GM12865 (cell line): ENCODE measurements at regions not wholly inside any gene's neighbourhood (a gene's known extent, or its start where the extent isn't known, plus 50 kb on each side); places are given as distances from the start of the nearest gene placed in this dataset.

ENCODE experiments used
- DNase-seq: peaks from one replicate; pipeline ENCODE4 v3.0.0; 2010; ENCODE audit warnings: low read depth
- H3K4me3 ChIP-seq: 2 replicates; pipeline ENCODE4 v1.5.1; 2011; ENCODE audit warnings: mild to moderate bottlenecking, low read depth, low read length, control low read depth
- TF ChIP-seq, protein P1 (sequence below): IDR thresholded peaks from 2 replicates; pipeline ENCODE4 v1.5.1; 2011; ENCODE audit warnings: low read length, control low read depth, low read depth, inconsistent platforms; ENCODE audit not compliant: insufficient read depth; ENCODE audit errors: missing control alignments

DNA sequence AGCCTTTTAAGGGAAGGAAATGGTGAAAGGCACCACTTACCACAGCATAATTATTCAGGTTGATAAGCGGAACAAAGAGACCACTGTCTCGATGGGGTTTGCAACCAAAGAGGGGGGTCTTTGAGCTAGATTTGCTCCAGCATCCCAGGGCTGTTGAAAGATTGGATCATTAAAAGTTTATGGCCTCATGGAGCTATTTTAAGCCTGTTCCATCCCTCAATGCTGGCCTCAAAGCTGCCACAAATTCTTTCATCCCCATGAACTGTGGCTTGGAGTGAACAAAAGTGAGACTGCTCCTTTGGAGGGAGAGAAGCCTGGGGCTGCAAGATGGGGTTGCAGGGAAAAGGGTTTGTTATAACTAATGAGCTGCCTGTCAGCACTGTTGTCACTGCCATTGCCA lies 209.8 kb downstream of the RTL9 start:
- DNase-seq = no peak
- TF ChIP-seq, protein P1, sequence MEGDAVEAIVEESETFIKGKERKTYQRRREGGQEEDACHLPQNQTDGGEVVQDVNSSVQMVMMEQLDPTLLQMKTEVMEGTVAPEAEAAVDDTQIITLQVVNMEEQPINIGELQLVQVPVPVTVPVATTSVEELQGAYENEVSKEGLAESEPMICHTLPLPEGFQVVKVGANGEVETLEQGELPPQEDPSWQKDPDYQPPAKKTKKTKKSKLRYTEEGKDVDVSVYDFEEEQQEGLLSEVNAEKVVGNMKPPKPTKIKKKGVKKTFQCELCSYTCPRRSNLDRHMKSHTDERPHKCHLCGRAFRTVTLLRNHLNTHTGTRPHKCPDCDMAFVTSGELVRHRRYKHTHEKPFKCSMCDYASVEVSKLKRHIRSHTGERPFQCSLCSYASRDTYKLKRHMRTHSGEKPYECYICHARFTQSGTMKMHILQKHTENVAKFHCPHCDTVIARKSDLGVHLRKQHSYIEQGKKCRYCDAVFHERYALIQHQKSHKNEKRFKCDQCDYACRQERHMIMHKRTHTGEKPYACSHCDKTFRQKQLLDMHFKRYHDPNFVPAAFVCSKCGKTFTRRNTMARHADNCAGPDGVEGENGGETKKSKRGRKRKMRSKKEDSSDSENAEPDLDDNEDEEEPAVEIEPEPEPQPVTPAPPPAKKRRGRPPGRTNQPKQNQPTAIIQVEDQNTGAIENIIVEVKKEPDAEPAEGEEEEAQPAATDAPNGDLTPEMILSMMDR = no peak

DNA sequence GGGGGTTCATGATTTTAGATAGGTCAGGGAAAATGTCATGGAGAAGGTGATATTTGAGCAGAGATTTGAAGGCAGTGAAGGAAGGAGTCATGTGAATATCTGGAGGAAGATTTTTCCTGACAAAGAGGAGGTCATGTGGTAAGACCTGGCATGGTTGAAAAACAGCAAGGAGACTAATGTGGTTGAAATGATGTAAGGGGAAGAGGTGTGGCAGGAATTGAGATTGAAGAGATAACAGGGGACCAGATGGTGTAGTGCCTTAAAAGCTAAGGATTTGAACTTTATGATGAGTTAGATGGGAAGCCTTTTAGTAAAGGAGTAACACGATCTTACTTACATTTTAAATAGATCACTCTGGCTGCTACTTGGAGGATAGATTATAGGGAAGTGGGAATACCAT lies 210.9 kb downstream of the RTL9 start:
- no peak overlapping the region for H3K4me3 ChIP-seq
- TF ChIP-seq, protein P1 = no peak
- DNase-seq = no peak

More for the DNA sequence above, 209.8 kb downstream of the RTL9 start:
- no peak overlapping the region for H3K4me3 ChIP-seq

DNA sequence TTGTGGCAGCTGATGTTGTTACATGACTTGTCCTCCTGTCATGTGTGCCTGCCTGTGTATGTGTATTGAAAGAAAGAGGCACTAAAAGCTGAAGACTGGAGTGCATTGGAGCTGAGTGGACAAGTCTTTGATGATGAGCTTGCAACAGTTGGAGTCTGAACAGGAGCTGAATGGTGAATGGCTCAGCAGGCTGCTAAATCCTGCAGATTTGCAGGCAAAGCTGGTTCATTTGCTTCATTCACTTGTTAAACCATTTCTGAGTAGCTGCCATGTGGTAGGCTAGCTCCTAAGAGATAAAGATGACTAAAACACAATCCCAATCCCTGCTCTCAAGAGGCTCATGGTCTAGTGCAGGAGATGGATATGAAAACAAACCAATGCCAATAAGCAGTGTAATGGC lies 217.3 kb downstream of the CHRDL1 start:
- no peak for DNase-seq
- TF ChIP-seq, protein P1 = no peak
- H3K4me3 ChIP-seq = no peak overlapping the region

DNA sequence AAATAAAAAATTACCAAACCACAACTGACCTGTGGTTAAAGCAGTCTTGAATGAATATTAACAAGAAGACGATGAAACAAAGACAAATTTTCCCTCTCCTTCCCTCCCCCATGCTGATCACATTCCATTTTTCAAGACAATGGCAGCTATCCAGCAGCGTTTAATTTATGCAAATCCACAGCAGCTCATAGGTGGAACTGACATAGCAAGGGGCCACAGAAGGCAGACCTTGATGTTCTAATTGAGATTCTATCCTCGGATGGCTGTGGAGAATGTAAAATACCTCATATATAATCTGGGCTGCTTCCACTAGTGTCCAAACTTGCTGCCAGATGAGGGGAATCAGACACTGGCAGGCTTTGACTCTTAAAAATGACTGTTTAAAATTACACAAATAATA lies 211.5 kb downstream of the CHRDL1 start:
- no peak overlapping the region for H3K4me3 ChIP-seq
- TF ChIP-seq, protein P1 = no peak
- DNase-seq = no peak

DNA sequence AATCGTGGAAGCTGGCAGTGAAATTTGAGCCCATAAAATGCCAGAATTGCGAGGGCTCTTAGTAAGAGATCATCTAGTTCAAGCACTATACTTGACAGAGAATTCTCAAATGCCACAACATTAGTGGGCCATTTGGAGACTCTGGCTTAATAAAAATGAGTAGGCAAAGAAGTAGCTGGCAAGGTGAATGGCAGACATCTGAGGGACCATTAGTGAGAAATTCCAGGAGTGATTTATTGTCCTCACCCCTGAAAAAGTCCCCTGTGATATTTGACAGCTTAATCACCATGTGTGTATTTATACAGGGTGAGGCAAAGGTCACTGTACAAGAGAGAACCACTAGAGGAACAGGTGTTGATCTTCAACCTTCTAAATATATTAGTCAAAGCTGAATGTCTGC lies 207.5 kb downstream of the CHRDL1 start:
- no peak overlapping the region for H3K4me3 ChIP-seq
- DNase-seq = no peak
- TF ChIP-seq, protein P1 = no peak

DNA sequence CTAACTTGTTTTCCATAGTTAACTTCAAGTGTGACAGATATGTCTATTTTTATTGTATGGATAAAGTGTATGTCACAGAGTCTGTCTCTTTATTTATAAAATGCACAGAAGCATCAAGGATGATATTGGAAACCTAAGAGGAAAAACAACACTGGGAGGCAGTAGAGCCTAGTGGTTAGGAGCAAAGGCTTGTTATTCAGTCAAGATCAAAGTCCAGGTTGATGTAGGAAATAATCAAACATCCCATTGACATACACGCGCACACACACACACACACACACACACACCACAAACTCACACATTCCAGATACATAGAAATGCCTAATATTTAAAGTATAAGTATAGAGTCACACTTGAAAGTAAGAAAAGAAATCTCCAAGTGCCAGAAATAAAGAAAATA lies 206.8 kb downstream of the CHRDL1 start:
- no peak overlapping the region for H3K4me3 ChIP-seq
- TF ChIP-seq, protein P1 = no peak
- no peak for DNase-seq

DNA sequence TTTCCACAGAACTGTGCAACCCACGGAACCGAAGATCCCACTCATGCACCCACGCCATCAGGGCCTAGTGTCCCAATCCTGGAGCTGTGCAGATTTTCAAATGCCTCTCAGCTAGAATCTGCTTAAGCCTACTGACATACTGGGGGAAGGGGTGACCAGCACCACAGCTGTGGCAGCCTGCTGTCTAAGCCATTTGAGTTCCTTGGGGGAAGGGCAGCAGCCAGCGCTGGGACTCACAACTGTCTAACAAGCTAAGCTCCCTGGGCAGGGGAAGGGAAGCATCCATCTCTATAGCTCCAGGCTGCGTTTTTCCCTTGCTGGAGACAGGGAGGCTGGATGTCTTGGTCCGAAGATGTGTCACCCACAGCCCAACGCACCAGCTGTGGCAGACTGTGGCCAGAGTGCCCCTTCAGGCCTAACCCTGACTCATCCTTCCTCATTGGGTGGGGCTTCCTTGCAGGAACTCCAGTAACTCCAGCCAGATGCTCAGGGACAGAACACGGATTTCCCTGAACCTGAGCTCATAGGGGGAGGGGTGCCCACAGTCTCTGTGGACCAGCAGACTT lies 194.8 kb downstream of the CHRDL1 start:
- TF ChIP-seq, protein P1 = no peak
- H3K4me3 ChIP-seq = no peak overlapping the region
- no peak for DNase-seq
